ENCODE measurements at regions not wholly inside any gene's neighbourhood (a gene's known extent, or its start where the extent isn't known, plus 50 kb on each side); places are given as distances from the start of the nearest gene placed in this dataset.
"Not testable (repeated sequence)": the region's sequence is repeated elsewhere in the genome, so short reads cannot be mapped to it uniquely, and the experiment has no call there.

DNA sequence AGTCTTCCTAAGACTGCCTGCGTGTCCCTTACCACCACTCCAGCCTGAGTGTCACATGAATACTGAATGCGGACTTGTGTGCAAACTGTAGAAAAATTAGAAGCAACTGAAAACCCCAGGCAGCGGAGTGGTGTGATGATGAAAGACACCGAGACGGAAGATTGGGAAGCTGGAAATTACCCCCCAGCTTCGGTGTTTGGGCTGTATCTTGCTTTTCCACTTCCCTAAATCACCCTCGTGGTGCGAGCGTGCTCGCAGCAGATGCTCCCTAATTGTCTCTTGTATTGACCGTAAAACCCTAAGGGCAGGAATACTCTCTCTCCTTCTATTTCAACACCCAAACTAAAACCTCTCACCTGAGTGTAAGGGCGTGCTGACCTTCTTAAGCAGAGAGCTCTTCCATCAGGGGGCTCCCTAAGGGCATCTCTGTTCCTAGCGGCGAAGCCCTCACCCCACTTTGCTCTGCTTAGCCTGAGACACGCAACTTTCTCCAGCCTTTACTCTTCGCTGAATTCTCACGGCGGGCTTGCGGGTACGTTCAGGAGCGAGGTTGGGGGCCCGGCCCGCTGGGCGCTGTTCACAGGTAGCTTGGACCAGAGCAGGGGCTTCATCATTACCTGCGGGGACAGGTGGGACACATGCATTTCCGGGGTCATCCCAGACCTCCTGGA, 62.4 kb downstream of the CRYBB2 start:
- DNase-seq (ENCODE audit: low spot score), result no peak

- DNase-seq (ENCODE audit: low spot score), result no peak
Measured at GRCh38 chr22:25282346-25282670, 62.9 kb downstream of the CRYBB2 start.

DNA sequence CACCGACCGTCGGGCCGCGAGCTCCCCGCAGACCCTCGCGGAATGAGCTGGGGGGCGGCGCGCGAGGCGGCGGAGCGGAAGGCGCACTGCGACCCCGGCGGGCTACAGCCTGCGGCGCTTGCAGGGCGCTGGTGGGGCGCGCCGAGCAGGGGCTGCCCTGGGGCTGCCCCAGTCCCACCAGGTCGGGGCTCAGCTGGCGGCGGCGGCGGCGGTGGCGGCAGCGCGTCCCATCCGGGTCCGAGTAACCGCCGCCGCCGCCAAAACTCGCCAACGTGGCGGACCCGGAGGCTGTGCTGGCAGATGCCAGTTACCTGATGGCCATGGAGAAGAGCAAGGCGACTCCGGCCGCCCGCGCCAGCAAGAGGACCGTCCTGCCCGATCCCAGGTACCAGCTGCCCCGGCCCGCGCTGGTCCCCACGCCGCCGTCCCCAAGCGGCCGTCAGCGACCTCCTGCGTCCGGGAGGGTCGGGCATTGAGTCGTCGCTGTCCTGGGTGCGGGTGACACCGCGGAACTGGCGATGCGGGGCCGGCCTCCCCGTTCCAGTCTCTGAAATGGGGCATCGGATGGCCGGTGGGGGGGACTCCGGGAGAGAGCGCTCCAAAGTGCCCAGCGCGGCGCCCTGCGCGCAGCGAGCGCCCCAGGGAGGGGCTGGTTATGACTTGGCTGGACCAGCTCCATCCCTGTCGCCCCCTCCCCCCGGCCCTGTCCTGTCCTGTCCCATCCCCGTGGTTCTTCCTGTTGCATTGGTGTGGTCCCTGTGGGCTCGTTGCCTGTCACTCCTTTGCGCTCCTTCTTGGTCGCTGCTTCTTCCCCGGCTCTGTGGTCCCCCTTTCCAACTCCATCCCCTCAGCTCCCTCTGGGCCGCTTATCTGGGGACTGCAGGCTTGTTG, 63.5 kb downstream of the CRYBB2 start:
- DNase-seq (ENCODE audit: low spot score), result peak; percentile 15

GRCh38 chr22:25288481-25288880, 69.0 kb downstream of the CRYBB2 start:
- not testable (repeated sequence) for DNase-seq (ENCODE audit: low spot score)

DNA sequence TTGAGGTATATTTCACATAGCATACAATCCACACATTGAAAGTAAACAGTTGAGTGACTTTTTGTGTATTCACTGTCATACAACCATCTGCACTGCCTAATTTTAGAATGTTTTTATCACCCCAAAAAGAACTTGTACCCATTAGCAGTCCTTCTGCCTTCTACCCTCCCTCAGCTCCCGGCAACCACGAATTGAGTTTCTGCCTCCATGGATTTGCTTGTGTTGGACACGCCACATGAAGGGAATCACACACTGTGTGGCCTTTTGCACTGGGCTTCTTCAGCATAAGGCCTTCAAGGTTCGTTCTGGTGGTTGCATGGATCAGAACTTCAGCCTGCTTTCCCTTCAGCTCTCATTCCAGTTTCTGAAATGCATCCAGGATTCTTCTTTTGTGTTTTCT, 82.5 kb downstream of the CRYBB2 start:
- DNase-seq (ENCODE audit: low spot score), result not testable (repeated sequence)

GRCh38 chr22:25309586-25309985, 90.1 kb downstream of the CRYBB2 start:
- not testable (repeated sequence) for DNase-seq (ENCODE audit: low spot score)

GRCh38 chr22:25311924-25312323, 92.5 kb downstream of the CRYBB2 start:
- not testable (repeated sequence) for DNase-seq (ENCODE audit: low spot score)

- DNase-seq (ENCODE audit: low spot score), result no peak
Measured at GRCh38 chr22:25318081-25318823, 98.8 kb downstream of the CRYBB2 start.

DNA sequence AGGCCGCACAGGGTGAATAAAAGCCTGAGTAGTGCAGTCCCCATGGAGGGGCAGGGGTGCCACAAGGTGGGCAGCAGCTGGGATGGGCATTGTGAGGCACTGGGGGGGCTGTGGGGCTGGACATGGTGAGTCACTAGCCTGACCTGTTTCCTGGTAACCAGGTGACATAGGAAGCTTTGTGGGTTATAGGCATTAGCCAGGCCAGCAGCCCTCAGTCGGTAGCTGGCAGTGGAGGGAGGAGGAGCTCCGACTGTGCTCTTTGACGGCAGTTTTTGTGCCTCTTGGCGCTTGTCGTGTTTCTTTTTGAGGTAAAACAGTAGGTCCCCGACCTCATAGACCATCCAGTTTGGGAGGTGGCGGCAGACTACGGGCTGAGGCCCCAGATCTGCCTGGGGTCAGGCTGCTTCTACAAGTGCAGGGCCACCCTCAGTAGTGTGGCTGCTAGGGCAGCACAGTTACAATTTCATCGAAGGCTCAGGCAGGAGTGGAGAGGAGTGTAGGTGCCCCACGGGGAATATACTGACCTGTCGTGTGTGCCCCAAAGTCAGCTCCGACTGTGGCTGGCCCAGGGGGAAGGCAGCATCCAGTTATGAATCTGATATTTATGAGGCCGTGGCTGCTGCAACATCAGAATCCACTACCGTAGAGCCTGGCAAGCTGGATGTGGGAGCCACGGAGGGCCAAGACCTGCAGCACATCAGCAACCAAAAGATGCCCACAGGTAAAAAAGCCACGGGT, 107.7 kb downstream of the CRYBB2 start:
- DNase-seq (ENCODE audit: low spot score), result no peak

DNA sequence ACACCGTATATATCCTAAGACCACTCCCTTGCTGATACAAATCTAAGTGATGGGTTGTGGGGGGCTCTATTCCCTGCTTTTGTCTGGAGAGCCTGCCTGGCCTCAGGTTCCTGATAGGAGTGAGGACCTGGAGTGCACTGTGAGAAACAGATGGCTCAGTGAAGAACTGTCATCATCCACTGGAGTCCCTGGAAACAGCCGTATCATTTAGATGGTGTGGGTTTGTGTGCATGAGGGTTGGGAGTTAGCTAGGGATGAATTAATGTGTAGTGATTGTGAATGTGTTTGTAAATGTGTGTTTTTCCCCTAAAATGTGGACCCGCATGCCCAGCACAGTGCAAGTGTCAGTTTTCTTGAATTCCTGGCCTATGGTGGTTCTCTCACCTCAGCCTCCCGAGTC, 111.6 kb downstream of the CRYBB2 start:
- no peak for DNase-seq (ENCODE audit: low spot score)

GRCh38 chr22:25331911-25332310, 112.5 kb downstream of the CRYBB2 start:
- not testable (repeated sequence) for DNase-seq (ENCODE audit: low spot score)

DNA sequence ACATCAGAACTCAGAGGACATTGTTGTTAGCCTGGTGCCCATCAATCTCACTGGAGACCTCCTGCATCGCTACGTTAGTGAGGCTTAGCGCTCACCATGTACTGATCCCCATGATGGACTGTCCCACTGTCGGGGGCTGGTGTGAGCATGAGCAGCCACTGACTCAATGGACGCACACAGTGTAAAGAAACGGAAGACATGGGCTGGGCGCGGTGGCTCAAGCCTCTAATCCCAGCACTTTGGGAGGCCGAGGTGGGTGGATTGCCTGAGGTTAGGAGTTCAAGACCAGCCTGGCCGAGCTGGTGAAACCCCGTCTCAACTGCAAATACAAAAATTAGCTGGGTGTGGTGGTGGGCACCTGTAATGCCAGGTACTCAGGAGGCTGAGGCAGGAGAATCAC, 112.9 kb downstream of the CRYBB2 start:
- DNase-seq (ENCODE audit: low spot score), result no peak

DNA sequence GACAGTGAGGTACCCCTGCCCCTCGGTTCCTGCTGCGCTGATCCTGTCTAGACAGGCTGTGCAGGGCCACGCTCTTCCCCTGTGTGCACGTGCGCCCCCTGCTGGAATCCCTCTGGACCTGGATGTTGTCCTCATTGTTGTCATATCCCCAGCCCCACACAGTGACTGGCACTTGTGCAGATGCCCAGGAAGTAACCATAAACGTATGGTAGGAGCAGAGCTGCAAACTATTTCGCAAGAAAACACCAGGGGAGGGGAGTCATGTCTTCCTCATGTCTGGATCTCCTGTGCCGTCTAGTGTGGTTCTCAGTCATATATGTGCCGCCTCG, 114.7 kb downstream of the CRYBB2 start:
- peak; percentile 53 for DNase-seq (ENCODE audit: low spot score)

DNA sequence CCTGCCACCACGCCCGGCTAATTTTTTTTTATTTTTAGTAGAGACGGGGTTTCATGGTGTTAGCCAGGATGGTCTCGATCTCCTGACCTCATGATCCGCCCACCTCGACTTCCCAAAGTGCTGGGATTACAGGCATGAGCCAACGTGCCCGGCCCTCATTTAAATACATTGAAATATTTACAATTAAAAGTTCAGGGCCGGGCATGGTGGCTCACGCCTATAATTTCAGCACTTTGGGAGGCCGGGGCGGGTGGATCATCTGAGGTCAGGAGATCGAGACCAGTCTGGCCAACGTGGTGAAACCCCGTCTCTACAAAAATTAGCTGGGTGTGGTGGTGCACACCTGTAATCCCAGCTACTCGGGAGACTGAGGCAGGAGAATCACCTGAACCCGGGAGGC, 115.2 kb downstream of the CRYBB2 start:
- not testable (repeated sequence) for DNase-seq (ENCODE audit: low spot score)

- not testable (repeated sequence) for DNase-seq (ENCODE audit: low spot score)
Measured at GRCh38 chr22:25335276-25335675, 115.8 kb downstream of the CRYBB2 start.

DNA sequence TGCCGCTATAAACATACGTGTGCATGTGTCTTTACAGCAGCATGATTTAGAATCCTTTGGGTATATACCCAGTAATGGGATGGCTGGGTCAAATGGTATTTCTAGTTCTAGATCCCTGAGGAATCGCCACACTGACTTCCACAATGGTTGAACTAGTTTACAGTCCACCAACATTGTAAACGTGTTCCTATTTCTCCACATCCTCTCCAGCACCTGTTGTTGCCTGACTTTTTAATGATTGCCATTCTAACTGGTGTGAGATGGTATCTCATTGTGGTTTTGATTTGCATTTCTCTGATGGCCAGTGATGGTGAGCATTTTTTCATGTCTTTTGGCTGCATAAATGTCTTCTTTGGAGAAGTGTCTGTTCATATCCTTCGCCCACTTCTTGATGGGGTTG, 121.1 kb downstream of the CRYBB2 start:
- not testable (repeated sequence) for DNase-seq (ENCODE audit: low spot score)

DNA sequence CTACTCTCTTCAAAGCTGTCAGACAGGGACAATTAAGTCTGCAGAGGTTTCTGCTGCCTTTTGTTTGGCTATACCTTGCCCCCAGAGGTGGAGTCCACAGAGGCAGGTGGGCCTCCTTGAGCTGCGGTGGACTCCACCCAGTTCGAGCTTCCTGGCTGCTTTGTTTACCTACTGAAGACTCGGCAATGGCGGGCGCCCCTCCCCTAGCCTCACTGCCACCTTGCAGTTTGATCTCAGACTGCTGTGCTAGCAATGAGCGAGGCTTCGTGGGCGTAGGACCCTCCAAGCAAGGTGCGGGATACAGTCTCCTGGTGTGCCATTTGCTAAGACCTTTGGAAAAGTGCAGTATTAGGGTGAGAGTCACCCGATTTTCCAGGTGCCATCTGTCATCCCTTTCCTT, 124.9 kb downstream of the CRYBB2 start:
- DNase-seq (ENCODE audit: low spot score), result not testable (repeated sequence)

- DNase-seq (ENCODE audit: low spot score), result no peak
Measured at GRCh38 chr22:25346859-25347751, 127.7 kb downstream of the CRYBB2 start.

- no peak for DNase-seq (ENCODE audit: low spot score)
Measured at GRCh38 chr22:25347752-25348102, 128.3 kb downstream of the CRYBB2 start.

DNA sequence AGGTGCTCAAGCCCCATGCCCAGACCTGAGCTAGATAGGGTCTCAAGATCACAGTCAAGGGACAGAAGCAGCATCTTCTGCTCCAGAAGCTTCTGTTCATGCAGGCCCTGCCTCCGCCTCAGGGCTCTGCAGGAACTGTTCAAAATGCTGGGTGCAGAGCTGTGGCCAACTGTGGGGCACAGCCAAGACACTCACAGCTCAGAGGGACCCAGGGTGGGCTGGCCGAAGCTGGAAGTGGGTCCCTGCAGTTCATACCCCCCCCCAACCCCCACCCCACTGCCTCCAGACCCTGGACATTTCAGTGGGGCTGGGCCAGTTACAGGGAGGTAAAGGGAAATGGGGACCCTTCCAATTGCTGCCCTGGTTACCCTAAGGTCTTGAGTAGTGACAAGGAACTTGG, 129.0 kb downstream of the CRYBB2 start:
- no peak for DNase-seq (ENCODE audit: low spot score)

DNA sequence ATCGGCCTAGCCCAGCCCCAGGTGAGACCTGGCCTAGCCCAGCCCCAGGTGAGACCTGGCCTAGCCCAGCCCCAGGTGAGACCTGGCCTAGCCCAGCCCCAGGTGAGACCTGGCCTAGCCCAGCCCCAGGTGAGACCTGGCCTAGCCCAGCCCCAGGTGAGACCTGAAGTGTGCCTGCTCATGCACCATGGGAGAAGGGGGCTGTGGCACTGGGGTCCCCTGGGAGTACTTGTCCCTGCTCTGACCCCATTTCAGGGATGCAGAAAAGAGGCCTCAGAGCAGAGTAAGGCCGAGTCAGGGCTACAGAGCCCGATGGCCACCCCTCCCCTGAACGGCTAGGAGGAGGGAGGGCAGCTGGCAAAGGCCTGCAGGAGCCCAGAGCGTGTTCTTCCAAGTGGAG, 129.6 kb downstream of the CRYBB2 start:
- not testable (repeated sequence) for DNase-seq (ENCODE audit: low spot score)

Data from HuH-7 (cell line).